ENCODE measurements at regions not wholly inside any gene's neighbourhood (a gene's known extent, or its start where the extent isn't known, plus 50 kb on each side); places are given as distances from the start of the nearest gene placed in this dataset.

GRCh38 chr6:163919652-163920051, 505.1 kb downstream of the QKI start:
- Mint-ChIP-seq H3K4me1 (ENCODE audit: low read depth) (no peaks in the 10 kb centered on the region), H3K27ac (no peak overlapping the region), H3K36me3 (ENCODE audit: low read depth) (no peaks in the 10 kb centered on the region), H3K9me3 (no peaks in the 10 kb centered on the region), H3K27me3 (peaks cover 11% of the 10 kb centered on the region), H3K4me3 (no peak overlapping the region)
- intact Hi-C loops (cut with micrococcal nuclease), result no loop called here

- peaks cover 11% of the 10 kb centered on the region for H3K27me3 Mint-ChIP-seq
- intact Hi-C loops (cut with micrococcal nuclease), result no loop called here
- no peak overlapping the region for H3K27ac Mint-ChIP-seq
- H3K4me3 Mint-ChIP-seq, result no peak overlapping the region
- H3K36me3 Mint-ChIP-seq (ENCODE audit: low read depth), result no peaks in the 10 kb centered on the region
- H3K4me1 Mint-ChIP-seq (ENCODE audit: low read depth), result no peaks in the 10 kb centered on the region
- H3K9me3 Mint-ChIP-seq, result no peaks in the 10 kb centered on the region
Observed at GRCh38 chr6:163916315-163917081, 502.0 kb downstream of the QKI start.

GRCh38 chr6:163915131-163915530, 500.6 kb downstream of the QKI start:
- intact Hi-C loops (cut with micrococcal nuclease), result no loop called here
- Mint-ChIP-seq H3K27me3 (peaks cover 11% of the 10 kb centered on the region), H3K36me3 (ENCODE audit: low read depth) (no peaks in the 10 kb centered on the region), H3K9me3 (no peaks in the 10 kb centered on the region), H3K4me1 (ENCODE audit: low read depth) (peaks cover 4% of the 10 kb centered on the region), H3K4me3 (no peak overlapping the region), H3K27ac (no peak overlapping the region)

GRCh38 chr6:163913045-163913444, 498.5 kb downstream of the QKI start:
- Mint-ChIP-seq H3K4me3 (no peak overlapping the region), H3K9me3 (no peaks in the 10 kb centered on the region), H3K4me1 (ENCODE audit: low read depth) (peaks cover 4% of the 10 kb centered on the region), H3K27ac (no peak overlapping the region), H3K27me3 (peaks cover 6% of the 10 kb centered on the region), H3K36me3 (ENCODE audit: low read depth) (no peaks in the 10 kb centered on the region)
- intact Hi-C loops (cut with micrococcal nuclease), result no loop called here

- Mint-ChIP-seq H3K36me3 (ENCODE audit: low read depth) (no peaks in the 10 kb centered on the region), H3K27ac (no peak overlapping the region), H3K4me3 (no peak overlapping the region), H3K4me1 (ENCODE audit: low read depth) (peaks cover 4% of the 10 kb centered on the region), H3K27me3 (peaks cover 9% of the 10 kb centered on the region), H3K9me3 (no peaks in the 10 kb centered on the region)
- intact Hi-C loops (cut with micrococcal nuclease), result no loop called here
Observed at GRCh38 chr6:163906006-163906710, 491.6 kb downstream of the QKI start.

GRCh38 chr6:163904186-163904585, 489.7 kb downstream of the QKI start:
- no peaks in the 10 kb centered on the region for H3K4me1 Mint-ChIP-seq (ENCODE audit: low read depth)
- intact Hi-C loops (cut with micrococcal nuclease), result no loop called here
- no peak overlapping the region for H3K4me3 Mint-ChIP-seq
- no peaks in the 10 kb centered on the region for H3K9me3 Mint-ChIP-seq
- H3K27me3 Mint-ChIP-seq, result peaks cover 20% of the 10 kb centered on the region
- H3K36me3 Mint-ChIP-seq (ENCODE audit: low read depth), result no peaks in the 10 kb centered on the region
- no peak overlapping the region for H3K27ac Mint-ChIP-seq

GRCh38 chr6:163903541-163903940, 489.0 kb downstream of the QKI start:
- H3K27me3 Mint-ChIP-seq, result peaks cover 20% of the 10 kb centered on the region

GRCh38 chr6:163902993-163903392, 488.5 kb downstream of the QKI start:
- Mint-ChIP-seq H3K4me3 (no peak overlapping the region), H3K27me3 (peaks cover 20% of the 10 kb centered on the region), H3K9me3 (no peaks in the 10 kb centered on the region), H3K27ac (no peak overlapping the region), H3K36me3 (ENCODE audit: low read depth) (no peaks in the 10 kb centered on the region), H3K4me1 (ENCODE audit: low read depth) (no peaks in the 10 kb centered on the region)
- intact Hi-C loops (cut with micrococcal nuclease), result no loop called here

More at GRCh38 chr6:163903541-163903940, 489.0 kb downstream of the QKI start:
- intact Hi-C loops (cut with micrococcal nuclease), result no loop called here
- no peak overlapping the region for H3K4me3 Mint-ChIP-seq
- H3K36me3 Mint-ChIP-seq (ENCODE audit: low read depth), result no peaks in the 10 kb centered on the region
- no peaks in the 10 kb centered on the region for H3K4me1 Mint-ChIP-seq (ENCODE audit: low read depth)
- no peak overlapping the region for H3K27ac Mint-ChIP-seq
- no peaks in the 10 kb centered on the region for H3K9me3 Mint-ChIP-seq

- Mint-ChIP-seq H3K36me3 (ENCODE audit: low read depth) (no peaks in the 10 kb centered on the region), H3K4me3 (no peak overlapping the region), H3K9me3 (no peaks in the 10 kb centered on the region), H3K27me3 (peaks cover 18% of the 10 kb centered on the region), H3K27ac (no peak overlapping the region), H3K4me1 (ENCODE audit: low read depth) (no peaks in the 10 kb centered on the region)
- intact Hi-C loops (cut with micrococcal nuclease), result no loop called here
Observed at GRCh38 chr6:163901681-163902080, 487.2 kb downstream of the QKI start.

GRCh38 chr6:163900570-163900969, 486.1 kb downstream of the QKI start:
- no peaks in the 10 kb centered on the region for H3K9me3 Mint-ChIP-seq
- H3K27ac Mint-ChIP-seq, result no peak overlapping the region
- peaks cover 19% of the 10 kb centered on the region for H3K27me3 Mint-ChIP-seq
- no peaks in the 10 kb centered on the region for H3K36me3 Mint-ChIP-seq (ENCODE audit: low read depth)
- no peaks in the 10 kb centered on the region for H3K4me1 Mint-ChIP-seq (ENCODE audit: low read depth)
- no peak overlapping the region for H3K4me3 Mint-ChIP-seq
- intact Hi-C loops (cut with micrococcal nuclease), result no loop called here

GRCh38 chr6:163897669-163898068, 483.2 kb downstream of the QKI start:
- Mint-ChIP-seq H3K27me3 (peaks cover 17% of the 10 kb centered on the region), H3K4me3 (no peak overlapping the region), H3K9me3 (no peaks in the 10 kb centered on the region), H3K27ac (no peak overlapping the region), H3K36me3 (ENCODE audit: low read depth) (no peaks in the 10 kb centered on the region), H3K4me1 (ENCODE audit: low read depth) (no peaks in the 10 kb centered on the region)
- intact Hi-C loops (cut with micrococcal nuclease), result no loop called here

GRCh38 chr6:163897030-163897429, 482.5 kb downstream of the QKI start:
- no peak overlapping the region for H3K27ac Mint-ChIP-seq
- no peak overlapping the region for H3K4me3 Mint-ChIP-seq
- H3K4me1 Mint-ChIP-seq (ENCODE audit: low read depth), result no peaks in the 10 kb centered on the region
- no peaks in the 10 kb centered on the region for H3K36me3 Mint-ChIP-seq (ENCODE audit: low read depth)
- H3K9me3 Mint-ChIP-seq, result no peaks in the 10 kb centered on the region
- intact Hi-C loops (cut with micrococcal nuclease), result no loop called here
- H3K27me3 Mint-ChIP-seq, result peaks cover 20% of the 10 kb centered on the region

- H3K27me3 Mint-ChIP-seq, result peaks cover 12% of the 10 kb centered on the region
- no peak overlapping the region for H3K27ac Mint-ChIP-seq
- H3K4me3 Mint-ChIP-seq, result no peak overlapping the region
- H3K4me1 Mint-ChIP-seq (ENCODE audit: low read depth), result no peaks in the 10 kb centered on the region
- intact Hi-C loops (cut with micrococcal nuclease), result no loop called here
- no peaks in the 10 kb centered on the region for H3K9me3 Mint-ChIP-seq
- no peaks in the 10 kb centered on the region for H3K36me3 Mint-ChIP-seq (ENCODE audit: low read depth)
Observed at GRCh38 chr6:163895162-163895561, 480.6 kb downstream of the QKI start.

- Mint-ChIP-seq H3K9me3 (peaks cover 7% of the 10 kb centered on the region), H3K4me3 (no peak overlapping the region), H3K27ac (no peak overlapping the region), H3K4me1 (ENCODE audit: low read depth) (no peaks in the 10 kb centered on the region), H3K27me3 (peaks cover 9% of the 10 kb centered on the region), H3K36me3 (ENCODE audit: low read depth) (no peaks in the 10 kb centered on the region)
- intact Hi-C loops (cut with micrococcal nuclease), result no loop called here
Observed at GRCh38 chr6:163893609-163894189, 479.2 kb downstream of the QKI start.
